ENCODE measurements at regions not wholly inside any gene's neighbourhood (a gene's known extent, or its start where the extent isn't known, plus 50 kb on each side); places are given as distances from the start of the nearest gene placed in this dataset.

DNA sequence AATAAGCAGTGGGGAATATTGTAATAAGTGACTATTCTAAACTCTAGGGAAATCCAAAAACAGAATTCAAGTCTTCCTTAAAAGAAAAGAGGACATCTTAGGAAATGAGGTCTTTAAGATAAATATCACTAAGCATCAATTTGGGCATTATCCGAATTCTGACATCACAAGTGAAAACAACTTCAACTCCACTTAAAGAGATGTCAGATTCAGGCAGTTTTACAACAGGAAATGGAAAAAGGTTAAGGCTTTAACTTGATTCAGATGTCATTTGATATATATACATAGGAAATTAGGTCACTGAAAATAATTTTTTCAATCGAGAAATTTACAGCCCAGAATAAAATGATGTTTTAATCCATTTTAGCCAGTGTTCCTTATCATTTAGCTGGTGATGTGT is 435.4 kb downstream of the SETD4 start:
- no peak for TF ChIP-seq CTCF (conservative IDR thresholded peaks at IDR 0.05; ENCODE audit: low read length)
- no peak for TF ChIP-seq EZH2phosphoT487 (IDR thresholded peaks at IDR 0.05; ENCODE audit: borderline replicate concordance)
